ENCODE measurements at regions not wholly inside any gene's neighbourhood (a gene's known extent, or its start where the extent isn't known, plus 50 kb on each side); places are given as distances from the start of the nearest gene placed in this dataset.
"Not testable (repeated sequence)": the region's sequence is repeated elsewhere in the genome, so short reads cannot be mapped to it uniquely, and the experiment has no call there.

GRCh38 chr16:16508344-16508743 is 129.4 kb downstream of the NPIPA7 start:
- TF ChIP-seq CTCF (IDR thresholded peaks at IDR 0.05; ENCODE audit: insufficient read depth, low read length, poor library complexity, severe bottlenecking); EZH2phosphoT487 (conservative IDR thresholded peaks at IDR 0.05; ENCODE audit: low read length): not testable (repeated sequence)

Data from SU-DHL-6 (cell line).